ENCODE measurements at regions not wholly inside any gene's neighbourhood (a gene's known extent, or its start where the extent isn't known, plus 50 kb on each side); places are given as distances from the start of the nearest gene placed in this dataset.
A peak's percentile ranks its signal among the peaks of the same experiment; 100 is the strongest.
"Not testable (repeated sequence)": the region's sequence is repeated elsewhere in the genome, so short reads cannot be mapped to it uniquely, and the experiment has no call there.

DNA sequence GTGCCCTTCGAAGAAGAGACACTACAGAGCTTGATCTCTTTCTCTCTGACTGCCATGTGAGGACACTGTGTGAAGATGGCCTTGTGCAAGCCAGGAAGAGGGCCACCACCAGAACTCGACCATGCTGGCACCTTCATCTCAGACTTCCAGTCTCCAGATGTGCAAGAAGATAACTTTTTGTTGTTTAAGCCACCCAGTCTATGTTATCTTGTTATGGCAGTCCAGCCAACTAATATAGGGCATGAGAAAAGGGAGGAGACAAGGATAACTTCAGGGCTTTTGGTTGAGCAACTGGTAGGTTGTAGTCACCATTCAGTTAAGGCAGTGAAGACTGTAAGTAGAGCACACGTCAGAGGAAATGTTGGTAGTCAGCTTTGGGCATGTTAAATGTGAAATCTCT is 515.5 kb downstream of the CSNK1G3 start:
- DNase-seq (ENCODE audit: low spot score), result no peak

DNA sequence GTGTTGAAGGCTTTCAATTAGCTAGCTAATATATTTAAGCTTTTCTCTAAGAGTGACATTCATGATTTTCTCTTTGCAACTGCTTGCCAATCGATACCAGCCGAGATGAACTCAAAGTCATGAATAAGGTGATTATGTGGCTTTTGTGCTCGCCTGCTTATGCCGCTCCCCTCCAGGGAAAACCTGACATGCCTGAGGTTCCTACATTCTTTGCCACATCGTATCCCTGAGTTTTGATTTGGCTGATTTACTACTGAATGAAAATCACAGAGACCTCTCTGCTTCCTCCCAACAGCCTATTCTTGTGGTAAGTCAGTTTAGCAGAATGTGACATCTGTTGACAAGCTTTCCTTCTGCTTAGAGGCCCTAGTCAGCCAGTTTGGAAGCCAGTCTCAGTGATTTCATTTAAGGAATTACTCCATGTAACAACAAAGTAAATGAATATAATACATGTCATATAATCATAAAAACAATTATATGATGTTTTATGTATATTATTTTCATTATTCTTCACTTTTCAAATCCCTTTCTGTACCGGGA is 513.4 kb downstream of the CSNK1G3 start:
- peak; percentile 40 for DNase-seq (ENCODE audit: low spot score)

DNA sequence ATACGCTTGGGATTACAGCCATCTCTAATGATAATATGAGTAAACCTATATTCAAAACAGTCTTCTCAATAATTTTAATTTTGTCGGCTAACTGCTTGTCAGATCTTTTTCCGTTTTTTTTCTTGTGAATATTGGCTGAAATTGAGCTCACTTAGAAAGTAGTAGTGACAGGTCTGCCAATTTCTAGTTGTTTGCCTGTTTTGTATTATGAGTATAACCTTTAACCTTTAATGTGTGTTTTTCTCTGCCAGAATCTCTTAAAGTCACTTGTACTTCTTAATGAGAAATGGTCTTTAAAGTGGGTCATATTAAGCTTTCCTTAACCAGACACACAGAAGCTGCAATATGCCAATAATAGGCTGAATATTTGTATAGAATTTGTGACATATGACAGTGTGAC is 511.0 kb downstream of the CSNK1G3 start:
- DNase-seq (ENCODE audit: low spot score), result no peak

DNA sequence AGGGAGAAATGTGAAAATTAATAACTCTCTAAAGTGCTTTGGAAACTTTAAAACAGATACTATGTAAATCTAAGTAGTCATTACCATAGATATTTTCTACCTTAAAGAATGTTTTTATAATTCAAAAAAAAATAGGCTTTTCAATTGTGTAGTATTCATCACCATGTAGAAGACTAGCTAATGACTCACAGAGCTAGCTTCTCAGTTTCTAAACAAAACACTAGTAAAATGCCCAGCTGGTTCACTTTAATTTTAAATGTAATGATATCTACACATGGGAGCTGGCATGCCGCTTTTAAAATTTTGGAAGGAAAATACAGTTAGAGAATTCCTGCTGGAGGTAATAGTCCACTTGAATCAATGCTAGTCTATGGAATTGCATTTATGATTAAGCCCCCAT is 509.8 kb downstream of the CSNK1G3 start:
- no peak for DNase-seq (ENCODE audit: low spot score)

DNA sequence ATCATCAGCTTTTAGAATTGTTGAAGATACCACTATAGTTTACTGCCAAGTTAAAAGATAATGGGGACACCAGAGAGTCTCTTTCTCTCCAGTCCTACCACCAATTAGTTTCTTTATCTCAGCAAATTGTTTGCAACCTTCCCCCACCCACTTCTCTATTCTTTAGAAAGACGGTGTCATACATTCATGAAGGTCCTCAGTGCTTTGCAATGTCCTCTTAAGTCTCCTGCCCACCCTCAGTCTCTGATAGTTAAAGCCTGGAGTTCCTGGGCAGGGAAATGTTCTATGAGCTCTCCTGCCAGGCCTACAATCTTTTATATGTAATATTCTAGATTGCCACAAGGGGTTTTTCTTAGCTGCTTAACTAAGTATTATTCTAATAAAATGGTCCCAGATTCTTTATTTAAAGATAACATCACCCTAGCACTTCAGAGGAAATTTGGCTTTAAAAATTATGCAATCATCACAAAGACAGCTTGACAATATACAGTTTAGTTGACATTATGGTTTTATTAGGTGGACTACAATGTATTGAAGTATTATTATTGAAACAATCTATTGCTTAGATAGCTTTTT is 509.2 kb downstream of the CSNK1G3 start:
- no peak for DNase-seq (ENCODE audit: low spot score)

DNA sequence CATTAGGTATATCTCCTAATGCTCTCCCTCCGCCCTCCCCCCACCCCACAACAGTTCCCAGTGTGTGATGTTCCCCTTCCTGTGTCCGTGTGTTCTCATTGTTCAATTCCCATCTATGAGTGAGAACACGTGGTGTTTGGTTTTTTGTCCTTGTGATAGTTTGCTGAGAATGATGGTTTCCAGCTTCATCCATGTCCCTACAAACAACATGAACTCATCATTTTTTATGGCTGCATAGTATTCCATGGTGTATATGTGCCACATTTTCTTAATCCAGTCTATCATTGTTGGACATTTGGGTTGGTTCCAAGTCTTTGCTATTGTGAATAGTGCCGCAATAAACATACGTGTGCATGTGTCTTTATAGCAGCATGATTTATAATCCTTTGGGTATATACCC is 505.3 kb downstream of the CSNK1G3 start:
- DNase-seq (ENCODE audit: low spot score), result not testable (repeated sequence)

DNA sequence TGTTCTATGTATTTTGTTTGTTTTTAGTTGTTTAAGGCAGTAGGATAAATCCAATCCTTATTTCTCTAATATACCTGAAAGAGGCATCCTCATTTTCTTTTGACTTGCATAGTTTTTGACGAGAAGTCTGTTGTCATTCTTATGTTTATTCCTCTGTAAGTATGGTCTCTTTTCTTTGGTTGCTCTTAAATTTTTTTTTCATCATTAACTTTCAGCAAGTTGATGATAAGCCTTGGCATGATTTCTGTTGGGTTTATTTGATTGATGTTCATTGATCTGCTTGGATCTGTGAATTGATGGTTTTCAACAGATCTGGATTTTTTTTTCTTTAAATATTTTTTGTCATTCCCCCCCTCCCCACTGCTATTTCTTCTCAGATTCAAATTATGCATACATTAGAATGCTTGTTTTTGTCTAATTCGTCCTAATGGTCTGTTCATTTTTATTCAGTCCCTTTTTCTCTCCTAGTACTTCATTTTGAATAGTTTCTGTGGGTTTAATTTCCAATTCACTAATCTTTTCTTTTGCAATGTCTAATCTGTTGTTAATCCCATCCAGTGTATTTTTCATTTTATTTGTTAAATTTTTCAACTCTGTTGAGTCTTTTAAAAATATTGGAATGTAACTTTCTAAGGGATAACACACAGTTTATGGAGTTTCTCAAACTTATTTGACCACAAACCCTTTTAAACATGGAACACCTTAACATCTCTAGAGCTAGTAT is 495.9 kb downstream of the CSNK1G3 start:
- no peak for DNase-seq (ENCODE audit: low spot score)

DNA sequence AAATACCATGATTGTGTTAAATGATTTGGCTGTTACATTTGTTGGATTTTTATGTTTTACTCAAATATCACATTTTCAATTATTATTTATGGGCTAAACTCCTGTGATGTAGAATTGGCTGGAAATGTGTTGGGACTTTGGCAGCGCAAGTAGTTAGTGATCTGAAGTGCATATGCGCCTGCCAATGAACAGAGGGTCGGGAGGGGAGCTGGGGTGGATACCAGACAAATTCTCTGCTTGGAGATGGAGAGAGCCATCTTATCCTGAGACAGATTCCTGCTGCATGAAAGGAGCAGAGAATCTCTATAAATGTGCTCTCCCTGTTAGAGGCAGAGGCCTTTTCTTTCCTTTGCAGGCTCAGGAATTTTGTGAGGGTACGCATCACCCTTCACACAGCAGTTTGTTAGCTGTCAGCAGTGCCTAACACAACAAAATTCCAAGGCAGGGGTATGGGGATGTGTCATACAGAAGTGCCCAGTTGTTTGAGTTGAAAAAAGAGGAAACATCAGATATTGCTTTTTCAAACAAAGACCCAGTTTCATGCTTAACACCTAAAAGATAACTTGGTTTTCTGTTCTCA is 489.1 kb downstream of the CSNK1G3 start:
- no peak for DNase-seq (ENCODE audit: low spot score)

DNA sequence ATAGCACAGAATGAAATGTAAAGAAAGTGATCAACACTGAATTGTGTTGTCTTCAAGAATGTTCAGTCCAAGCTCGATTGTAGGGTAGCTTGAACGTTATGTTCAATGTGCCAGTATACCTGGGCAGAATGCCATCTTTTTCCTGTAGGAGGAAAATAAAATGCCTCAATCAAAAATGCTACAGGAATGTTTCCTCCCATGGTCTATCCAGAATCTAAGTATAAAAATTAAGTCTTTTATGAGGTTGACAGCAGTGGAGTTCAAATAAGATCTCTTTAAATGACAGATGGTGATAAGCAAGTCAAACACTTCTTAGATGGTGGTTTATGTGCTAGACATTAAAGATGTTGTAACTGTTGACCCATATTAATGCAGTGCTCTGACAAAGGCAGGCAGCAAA is 488.6 kb downstream of the CSNK1G3 start:
- no peak for DNase-seq (ENCODE audit: low spot score)

DNA sequence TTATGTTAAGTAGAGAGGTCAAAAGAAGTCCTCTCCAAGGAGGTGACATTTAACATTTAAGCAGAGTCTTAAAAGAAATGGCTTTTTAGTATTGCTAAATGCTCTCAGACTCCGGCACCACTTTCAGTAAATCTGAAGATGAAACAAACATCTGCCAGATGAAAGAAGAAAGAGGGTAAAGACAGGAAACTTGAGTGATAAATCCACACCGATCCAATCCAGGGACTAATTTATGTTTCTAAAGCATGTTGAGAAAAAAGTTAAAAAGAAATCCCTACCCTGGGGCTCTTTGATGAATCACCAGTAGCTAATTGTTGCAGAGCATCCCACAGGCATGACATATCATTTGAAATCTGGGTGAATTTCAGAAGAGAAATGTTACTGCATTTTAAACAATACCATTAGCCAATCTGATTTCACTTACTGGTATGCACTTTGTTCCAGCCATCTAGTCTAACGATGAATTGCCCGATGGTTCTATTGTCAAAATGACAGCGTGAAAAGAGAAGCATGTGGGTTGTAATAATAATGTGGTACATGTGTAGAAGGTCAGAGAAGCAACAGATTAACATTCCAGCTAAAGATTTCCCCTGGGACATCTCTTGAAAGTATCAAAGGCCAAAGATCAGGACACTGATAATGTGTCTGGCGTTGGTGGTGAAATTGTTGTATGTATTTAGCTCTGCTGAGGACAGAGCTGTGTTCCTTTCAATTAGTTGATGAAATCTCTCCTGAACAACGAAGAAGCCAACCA is 485.7 kb downstream of the CSNK1G3 start:
- DNase-seq (ENCODE audit: low spot score), result peak; percentile 2

DNA sequence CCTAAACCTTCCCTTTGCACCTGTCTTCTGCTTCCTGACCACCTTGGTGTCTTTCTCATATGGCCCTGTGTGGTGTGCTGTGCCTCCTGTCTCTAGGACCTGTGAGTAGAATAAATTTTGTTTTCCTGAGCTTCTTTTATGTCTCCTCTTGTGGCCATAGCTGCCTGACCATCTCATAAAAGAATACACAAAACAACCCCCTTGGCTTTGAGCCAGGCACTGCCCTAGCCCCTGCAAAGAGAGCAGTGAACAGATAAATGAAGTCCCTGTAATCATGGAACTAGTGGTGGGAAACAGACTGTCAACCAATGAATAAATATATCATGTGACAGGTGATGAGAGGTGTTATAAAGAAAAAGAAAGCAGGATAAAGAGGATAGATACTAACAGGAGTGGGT is 485.1 kb downstream of the CSNK1G3 start:
- no peak for DNase-seq (ENCODE audit: low spot score)

DNA sequence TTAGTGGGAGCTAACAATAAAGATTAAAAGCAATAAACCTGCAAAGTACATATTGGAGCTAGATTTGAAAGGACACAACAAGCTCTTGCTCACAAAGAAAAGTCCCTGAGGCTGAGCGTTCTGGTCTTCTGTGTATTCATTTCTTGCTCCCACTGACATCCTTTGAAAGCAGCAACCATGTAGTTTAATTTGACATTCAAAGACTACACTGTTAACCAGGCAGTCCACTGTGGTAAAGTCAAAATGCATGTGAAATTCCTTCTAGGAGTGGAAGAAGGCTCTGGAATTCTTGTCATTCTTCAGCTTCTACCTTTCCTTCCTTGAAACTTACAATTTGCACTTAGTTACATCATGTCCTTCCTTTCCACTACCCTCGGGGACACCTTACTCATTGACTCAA is 480.7 kb downstream of the CSNK1G3 start:
- DNase-seq (ENCODE audit: low spot score), result no peak

DNA sequence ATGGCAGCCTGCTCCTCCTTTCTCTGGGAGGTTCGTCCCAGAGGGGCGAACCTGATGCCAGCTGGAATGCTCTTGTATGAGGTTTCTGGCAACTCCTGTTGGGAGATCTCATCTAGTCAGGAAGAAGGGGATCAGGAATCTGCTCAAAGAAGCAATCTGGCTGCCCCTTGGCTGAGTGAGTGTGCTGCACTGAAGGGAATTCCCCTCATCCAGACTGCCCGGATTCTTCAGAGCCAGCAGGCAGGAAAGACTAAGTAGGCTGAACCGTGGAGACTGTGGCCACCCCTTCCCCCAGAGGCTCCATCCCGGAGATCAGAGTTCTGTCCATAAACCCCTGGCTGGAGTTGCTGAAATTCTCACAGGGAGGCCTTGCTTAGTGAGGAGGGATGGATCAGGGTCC is 476.0 kb downstream of the CSNK1G3 start:
- no peak for DNase-seq (ENCODE audit: low spot score)

DNA sequence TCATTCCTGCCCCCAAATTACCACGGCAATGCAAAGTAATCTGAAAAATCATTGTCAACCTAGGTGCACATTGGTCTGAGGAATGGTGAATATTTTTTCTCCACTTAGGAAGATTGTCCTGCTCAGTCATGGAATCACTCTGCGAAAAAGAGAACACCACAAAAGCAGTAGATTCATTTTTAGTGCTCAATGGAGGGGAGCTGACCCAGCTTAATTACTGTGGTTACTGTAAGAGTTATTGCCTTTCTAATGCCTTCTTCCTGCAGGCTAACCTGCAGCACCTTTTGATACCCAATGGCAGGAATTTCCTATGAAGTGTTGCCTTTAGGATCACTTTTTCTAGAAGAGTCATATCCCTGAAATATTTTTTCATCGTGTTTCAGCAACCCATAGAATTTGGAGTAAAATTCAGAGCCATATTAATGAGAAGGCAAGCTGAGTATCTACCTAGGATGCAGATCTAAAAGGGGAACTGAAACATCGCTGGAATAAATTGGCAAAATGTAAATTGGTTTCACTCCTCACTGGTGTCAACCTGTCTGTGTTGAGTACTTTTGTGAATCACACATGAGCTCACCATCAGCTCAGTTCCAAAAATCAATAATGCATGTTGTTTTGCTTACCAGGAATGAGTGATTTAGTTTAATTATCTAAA is 464.5 kb downstream of the CSNK1G3 start:
- DNase-seq (ENCODE audit: low spot score), result no peak

DNA sequence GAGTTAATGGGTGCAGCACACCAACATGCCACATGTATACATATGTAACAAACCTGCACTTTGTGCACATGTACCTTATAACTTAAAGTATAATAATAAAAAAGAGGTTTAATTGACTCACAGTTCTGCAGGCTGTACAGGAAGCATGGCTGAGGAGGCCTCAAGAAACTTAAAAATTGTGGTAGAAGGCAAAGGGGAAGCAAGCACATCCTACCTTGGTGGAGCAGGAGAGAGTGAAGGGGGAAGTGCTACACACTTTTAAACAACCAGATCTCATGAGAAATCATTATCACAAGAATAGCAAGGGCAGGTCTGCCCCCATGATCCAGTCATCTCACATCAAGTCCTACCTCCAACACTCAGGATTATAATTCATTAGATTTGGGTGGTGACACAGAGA is 463.5 kb downstream of the CSNK1G3 start:
- not testable (repeated sequence) for DNase-seq (ENCODE audit: low spot score)

DNA sequence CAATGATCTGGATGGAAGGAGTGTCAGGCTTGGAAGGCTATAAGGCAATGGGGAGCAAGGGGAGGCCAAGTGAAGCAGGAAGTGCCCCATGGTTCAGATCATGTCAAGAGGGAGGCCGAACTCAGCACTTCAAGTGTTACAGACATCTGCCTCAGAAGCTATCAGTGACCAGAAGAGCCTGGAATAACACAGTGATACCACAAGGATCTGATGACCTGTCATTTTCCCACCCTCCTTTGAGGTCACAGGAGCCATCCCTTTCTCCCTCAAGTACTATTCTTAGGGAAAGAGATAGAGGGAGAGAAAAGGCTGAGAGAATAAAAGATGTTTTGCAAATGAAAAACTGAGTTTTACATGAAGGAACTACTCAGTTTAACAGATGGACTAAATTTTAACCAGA is 454.8 kb downstream of the CSNK1G3 start:
- no peak for DNase-seq (ENCODE audit: low spot score)

DNA sequence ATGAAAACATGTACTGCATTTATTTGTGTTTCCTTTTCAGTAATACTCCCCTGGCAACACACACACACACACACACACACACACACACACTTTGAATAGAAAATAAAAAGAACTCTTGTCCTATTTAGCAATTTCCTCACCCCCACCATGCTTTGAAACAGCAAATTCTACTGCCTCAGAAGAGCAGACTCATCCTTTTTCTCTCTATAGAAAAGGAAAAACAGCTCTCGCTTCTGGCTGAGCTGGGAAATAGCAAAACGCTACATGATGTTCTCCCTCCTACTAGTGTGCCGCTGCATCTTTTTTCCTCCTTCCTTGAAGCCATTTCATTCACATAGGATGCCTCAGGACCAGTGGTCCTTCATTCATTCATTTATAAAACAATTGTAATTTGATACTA is 453.6 kb downstream of the CSNK1G3 start:
- DNase-seq (ENCODE audit: low spot score), result peak; percentile 72

DNA sequence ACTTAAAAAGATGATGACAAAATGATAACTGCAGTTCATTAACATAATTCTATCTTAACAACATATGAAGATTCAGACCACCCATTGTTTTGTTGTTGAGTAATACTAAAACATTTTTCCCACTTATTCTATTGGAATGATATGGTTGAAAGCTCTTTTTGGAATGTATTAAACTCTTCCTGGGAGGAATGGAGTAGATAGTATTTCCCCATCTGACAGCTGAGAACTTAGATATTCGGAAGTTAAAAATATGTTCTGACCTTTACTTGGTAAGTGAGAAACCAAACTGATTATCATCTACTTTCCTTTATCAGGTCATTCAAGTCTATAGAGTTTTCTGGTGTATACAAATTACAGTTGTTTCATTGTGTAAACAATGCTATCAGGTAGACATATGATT is 452.9 kb downstream of the CSNK1G3 start:
- DNase-seq (ENCODE audit: low spot score), result no peak

DNA sequence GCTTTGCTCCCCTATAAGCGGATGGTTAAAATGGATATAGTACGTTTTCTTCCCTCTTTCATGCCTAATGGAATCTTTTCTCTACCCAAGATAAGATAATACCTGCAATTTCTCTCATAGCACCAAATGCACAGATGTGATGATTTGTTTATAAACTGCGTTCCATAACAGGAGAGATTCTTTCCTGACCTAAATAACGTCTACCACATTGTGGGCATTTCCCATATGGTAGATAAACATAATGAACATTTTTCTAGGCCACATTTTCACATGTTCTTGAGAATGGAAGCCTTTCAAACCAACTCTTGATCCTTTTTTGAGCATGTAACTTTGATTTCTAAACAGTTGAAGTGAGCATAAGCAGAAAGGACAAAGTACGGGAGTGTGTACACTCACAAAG is 448.5 kb downstream of the CSNK1G3 start:
- DNase-seq (ENCODE audit: low spot score), result no peak

DNA sequence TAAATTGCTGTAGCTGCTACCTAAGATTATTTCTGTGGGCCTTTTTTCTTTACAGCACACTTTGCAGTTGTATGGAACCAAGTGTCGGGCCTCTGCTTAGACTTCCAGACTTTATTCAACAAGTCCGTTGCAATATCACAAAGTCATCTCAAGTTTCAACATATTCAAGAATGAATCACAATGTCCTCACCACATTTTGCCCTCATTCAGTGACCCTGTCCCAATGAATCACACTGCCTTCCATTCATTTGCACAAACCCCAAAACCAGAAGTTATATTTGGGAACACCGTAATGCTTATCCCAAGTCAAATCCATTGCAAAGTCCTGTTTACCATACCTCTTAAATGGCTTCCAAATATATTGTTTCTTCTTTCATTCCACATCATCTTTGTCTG is 439.6 kb downstream of the CSNK1G3 start:
- no peak for DNase-seq (ENCODE audit: low spot score)

DNA sequence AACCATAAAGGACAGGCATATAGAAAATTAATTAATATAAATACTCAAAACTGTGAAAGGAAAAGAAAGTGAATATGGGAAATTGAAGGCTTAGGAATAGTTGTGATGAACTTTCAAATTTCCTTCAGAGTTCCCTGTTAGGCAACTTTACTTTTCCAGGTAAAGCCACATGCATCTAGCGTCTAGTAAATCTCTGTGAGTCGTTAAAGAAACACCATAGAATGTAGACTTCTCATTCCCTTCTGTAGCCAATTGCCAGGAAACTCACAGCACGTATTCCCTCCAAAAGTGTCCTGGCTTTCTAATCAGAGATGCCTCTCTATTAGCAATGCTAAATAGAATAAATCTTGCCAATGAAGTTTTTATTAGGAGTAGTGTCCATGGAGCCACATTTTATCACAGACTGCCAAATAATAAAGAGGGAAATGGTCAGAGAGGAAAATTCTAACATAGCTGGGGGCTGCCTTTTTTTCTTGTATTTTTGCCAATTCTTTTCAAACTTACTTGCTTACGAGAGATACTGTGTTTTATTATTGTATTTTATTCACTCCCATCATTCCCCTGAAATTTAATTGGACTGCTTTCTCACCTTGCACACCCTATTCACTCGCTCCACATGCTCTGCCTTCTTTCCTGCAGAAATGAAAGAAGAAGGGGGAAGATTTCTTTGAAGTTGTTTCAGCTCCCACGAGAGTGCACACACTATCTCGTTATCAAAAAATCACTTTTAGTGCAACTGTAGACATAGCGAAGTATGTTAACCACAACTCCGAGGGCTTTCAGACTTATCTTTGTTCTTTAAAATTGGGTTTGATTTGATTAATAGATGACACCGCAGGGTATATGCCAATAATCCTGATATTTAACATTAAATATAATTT is 439.0 kb downstream of the CSNK1G3 start:
- DNase-seq (ENCODE audit: low spot score), result no peak

Measured in Ammon's horn (tissue), 1 donor.